Liver (tissue), 8 donors: ENCODE measurements at regions not wholly inside any gene's neighbourhood (a gene's known extent, or its start where the extent isn't known, plus 50 kb on each side); places are given as distances from the start of the nearest gene placed in this dataset.

Source experiments
- DNase-seq: peaks from one replicate; pipeline ENCODE4 v3.0.0-alpha.2; 2017; ENCODE audit warnings: low spot score
- H3K27ac ChIP-seq, 2 donors: one replicate each; pipeline ENCODE4 v1.7.0; 2013; ENCODE audit warnings: inconsistent platforms in 2 of 2, low read length in 2 of 2, control low read depth in 1 of 2, low read depth in 1 of 2, mild to moderate bottlenecking in 1 of 2
- H3K27me3 ChIP-seq, 4 donors: one replicate each; pipeline versions ENCODE4 v1.6.1 to v1.7.0; 2013; ENCODE audit warnings: low read length in 3 of 4, inconsistent platforms in 1 of 4, mild to moderate bottlenecking in 1 of 4, moderate library complexity in 1 of 4; ENCODE audit not compliant: control insufficient read depth in 4 of 4, insufficient read depth in 4 of 4
- H3K36me3 ChIP-seq, 4 donors: one replicate each; pipeline versions ENCODE4 v1.6.1 to v1.7.0; 2013; ENCODE audit warnings: low read length in 3 of 4, mild to moderate bottlenecking in 3 of 4, low read depth in 1 of 4, moderate library complexity in 1 of 4; ENCODE audit not compliant: control insufficient read depth in 4 of 4, insufficient read depth in 3 of 4
- H3K4me1 ChIP-seq, 4 donors: one replicate each; pipeline versions ENCODE4 v1.6.1 to v1.7.0; 2013; ENCODE audit warnings: low read length in 3 of 4, mild to moderate bottlenecking in 3 of 4, moderate library complexity in 1 of 4; ENCODE audit not compliant: control insufficient read depth in 4 of 4, insufficient read depth in 4 of 4
- H3K4me3 ChIP-seq, 3 donors: one replicate each; pipeline versions ENCODE4 v1.6.1 to v1.7.0; 2013; ENCODE audit warnings: low read length in 3 of 3, control low read depth in 1 of 3, low read depth in 1 of 3, mild to moderate bottlenecking in 1 of 3
- H3K9ac ChIP-seq, 2 donors: one replicate each; pipeline ENCODE4 v1.7.0; 2013; ENCODE audit warnings: low read length in 2 of 2, mild to moderate bottlenecking in 2 of 2, moderate library complexity in 2 of 2, control low read depth in 1 of 2, low read depth in 1 of 2
- H3K9me3 ChIP-seq, 4 donors: one replicate each; pipeline versions ENCODE4 v1.6.1 to v1.7.0; 2013; ENCODE audit warnings: low read length in 3 of 4; ENCODE audit not compliant: control insufficient read depth in 4 of 4
- FOXA1 ChIP-seq: IDR thresholded peaks from 2 replicates; pipeline ENCODE4 v1.6.1; 2016; ENCODE audit warnings: antibody characterized with exemption
- HNF4A ChIP-seq, 2 donors: conservative IDR thresholded peaks; 2 replicates each; pipeline ENCODE4 v1.6.1; 2016; ENCODE audit warnings: antibody characterized with exemption in 2 of 2, mild to moderate bottlenecking in 2 of 2
- HNF4G ChIP-seq: IDR thresholded peaks from 2 replicates; pipeline ENCODE4 v1.6.1; 2016; ENCODE audit warnings: antibody characterized with exemption
- JUND ChIP-seq, 2 donors: IDR thresholded peaks; 2 replicates each; pipeline ENCODE4 v1.6.1; 2016; ENCODE audit warnings: antibody characterized with exemption in 2 of 2
- MAX ChIP-seq: IDR thresholded peaks from 2 replicates; pipeline ENCODE4 v1.6.1; 2016; ENCODE audit warnings: antibody characterized with exemption
- NR2F2 ChIP-seq: IDR thresholded peaks from 2 replicates; pipeline ENCODE4 v1.6.1; 2016; ENCODE audit warnings: antibody characterized with exemption
- RAD21 ChIP-seq, 2 donors: IDR thresholded peaks; 2 replicates each; pipeline ENCODE4 v1.6.1; 2016; ENCODE audit warnings: antibody characterized with exemption in 2 of 2, mild to moderate bottlenecking in 2 of 2
- RXRA ChIP-seq, 2 donors: IDR thresholded peaks; 2 replicates each; pipeline ENCODE4 v1.6.1; 2017 to 2018; ENCODE audit warnings: antibody characterized with exemption in 2 of 2, mild to moderate bottlenecking in 1 of 2
- YY1 ChIP-seq: IDR thresholded peaks from 2 replicates; pipeline ENCODE4 v1.6.1; 2016; ENCODE audit warnings: antibody characterized with exemption, mild to moderate bottlenecking
- WGBS: extraction: QIAGEN DNeasy Blood & Tissue Kit; methylation state at CpG from one replicate; pipeline ENCODE4 v1.1.7; 2013; 5-methylcytosine and 5-hydroxymethylcytosine counted together
- TF ChIP-seq, protein P1 (sequence below): IDR thresholded peaks from 2 replicates; pipeline ENCODE4 v1.6.1; 2016; ENCODE audit warnings: antibody characterized with exemption, mild to moderate bottlenecking
- TF ChIP-seq, protein P2 (sequence below): fragments of 150-350 bp; IDR thresholded peaks from 2 replicates; pipeline ENCODE4 v1.5.1; 2017; ENCODE audit warnings: improper control_type of control experiment, low read depth, low read length; ENCODE audit not compliant: missing input control
- donor health status: healthy.
- donor health status: healthy.
- donor health status: healthy.
- donor health status: healthy.
- donor health status: healthy.

DNA sequence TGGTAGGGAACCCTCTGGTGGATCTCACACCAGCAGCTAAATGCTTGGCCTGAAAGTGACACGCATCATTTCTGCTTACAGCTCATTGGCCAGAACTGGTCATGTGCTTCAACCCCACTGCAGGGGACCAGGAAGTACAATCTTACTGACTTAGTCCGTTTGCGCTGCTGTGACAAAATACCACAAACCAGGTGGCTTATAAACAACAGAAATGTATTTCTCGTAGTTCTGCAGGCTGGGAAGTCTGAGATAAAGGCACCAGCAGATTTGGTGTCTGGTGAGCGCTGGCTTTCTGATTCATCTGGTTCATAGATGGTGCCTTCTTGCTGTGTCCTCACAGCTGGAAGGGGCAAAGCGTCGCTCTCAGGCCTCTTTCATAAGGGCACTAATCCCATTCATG, 77.4 kb upstream of the SELENOK start (continued):
- TF ChIP-seq, protein P1, sequence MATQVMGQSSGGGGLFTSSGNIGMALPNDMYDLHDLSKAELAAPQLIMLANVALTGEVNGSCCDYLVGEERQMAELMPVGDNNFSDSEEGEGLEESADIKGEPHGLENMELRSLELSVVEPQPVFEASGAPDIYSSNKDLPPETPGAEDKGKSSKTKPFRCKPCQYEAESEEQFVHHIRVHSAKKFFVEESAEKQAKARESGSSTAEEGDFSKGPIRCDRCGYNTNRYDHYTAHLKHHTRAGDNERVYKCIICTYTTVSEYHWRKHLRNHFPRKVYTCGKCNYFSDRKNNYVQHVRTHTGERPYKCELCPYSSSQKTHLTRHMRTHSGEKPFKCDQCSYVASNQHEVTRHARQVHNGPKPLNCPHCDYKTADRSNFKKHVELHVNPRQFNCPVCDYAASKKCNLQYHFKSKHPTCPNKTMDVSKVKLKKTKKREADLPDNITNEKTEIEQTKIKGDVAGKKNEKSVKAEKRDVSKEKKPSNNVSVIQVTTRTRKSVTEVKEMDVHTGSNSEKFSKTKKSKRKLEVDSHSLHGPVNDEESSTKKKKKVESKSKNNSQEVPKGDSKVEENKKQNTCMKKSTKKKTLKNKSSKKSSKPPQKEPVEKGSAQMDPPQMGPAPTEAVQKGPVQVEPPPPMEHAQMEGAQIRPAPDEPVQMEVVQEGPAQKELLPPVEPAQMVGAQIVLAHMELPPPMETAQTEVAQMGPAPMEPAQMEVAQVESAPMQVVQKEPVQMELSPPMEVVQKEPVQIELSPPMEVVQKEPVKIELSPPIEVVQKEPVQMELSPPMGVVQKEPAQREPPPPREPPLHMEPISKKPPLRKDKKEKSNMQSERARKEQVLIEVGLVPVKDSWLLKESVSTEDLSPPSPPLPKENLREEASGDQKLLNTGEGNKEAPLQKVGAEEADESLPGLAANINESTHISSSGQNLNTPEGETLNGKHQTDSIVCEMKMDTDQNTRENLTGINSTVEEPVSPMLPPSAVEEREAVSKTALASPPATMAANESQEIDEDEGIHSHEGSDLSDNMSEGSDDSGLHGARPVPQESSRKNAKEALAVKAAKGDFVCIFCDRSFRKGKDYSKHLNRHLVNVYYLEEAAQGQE: no peak
- TF ChIP-seq JUND (IDR thresholded peaks at IDR 0.05): no peak
- no peak for TF ChIP-seq RAD21 (IDR thresholded peaks at IDR 0.05)
- no peak for TF ChIP-seq MAX
- TF ChIP-seq, protein P2, sequence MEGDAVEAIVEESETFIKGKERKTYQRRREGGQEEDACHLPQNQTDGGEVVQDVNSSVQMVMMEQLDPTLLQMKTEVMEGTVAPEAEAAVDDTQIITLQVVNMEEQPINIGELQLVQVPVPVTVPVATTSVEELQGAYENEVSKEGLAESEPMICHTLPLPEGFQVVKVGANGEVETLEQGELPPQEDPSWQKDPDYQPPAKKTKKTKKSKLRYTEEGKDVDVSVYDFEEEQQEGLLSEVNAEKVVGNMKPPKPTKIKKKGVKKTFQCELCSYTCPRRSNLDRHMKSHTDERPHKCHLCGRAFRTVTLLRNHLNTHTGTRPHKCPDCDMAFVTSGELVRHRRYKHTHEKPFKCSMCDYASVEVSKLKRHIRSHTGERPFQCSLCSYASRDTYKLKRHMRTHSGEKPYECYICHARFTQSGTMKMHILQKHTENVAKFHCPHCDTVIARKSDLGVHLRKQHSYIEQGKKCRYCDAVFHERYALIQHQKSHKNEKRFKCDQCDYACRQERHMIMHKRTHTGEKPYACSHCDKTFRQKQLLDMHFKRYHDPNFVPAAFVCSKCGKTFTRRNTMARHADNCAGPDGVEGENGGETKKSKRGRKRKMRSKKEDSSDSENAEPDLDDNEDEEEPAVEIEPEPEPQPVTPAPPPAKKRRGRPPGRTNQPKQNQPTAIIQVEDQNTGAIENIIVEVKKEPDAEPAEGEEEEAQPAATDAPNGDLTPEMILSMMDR: no peak
- TF ChIP-seq NR2F2: no peak
- TF ChIP-seq HNF4A (conservative IDR thresholded peaks at IDR 0.05): no peak
- TF ChIP-seq RXRA (IDR thresholded peaks at IDR 0.05): no peak
- no peak for TF ChIP-seq HNF4G

- H3K4me1 ChIP-seq: no peaks in the 10 kb centered on the region
- peaks cover 2 to 5% (median 5%) of the 10 kb centered on the region in 4 donors for H3K9me3 ChIP-seq
- DNase-seq: no peak
- H3K27me3 ChIP-seq: no peaks in the 10 kb centered on the region
- TF ChIP-seq YY1: no peak
- TF ChIP-seq HNF4A (conservative IDR thresholded peaks at IDR 0.05): no peak
- TF ChIP-seq JUND (IDR thresholded peaks at IDR 0.05): no peak
- no peak overlapping the region for H3K27ac ChIP-seq
- H3K4me3 ChIP-seq: no peak overlapping the region
- H3K9ac ChIP-seq: no peak overlapping the region
- no peaks in the 10 kb centered on the region for H3K36me3 ChIP-seq
- WGBS: 82% methylated on average over 1 of the region's 1 CpG
Measured at GRCh38 chr3:53965291-53965690, 73.6 kb upstream of the SELENOK start.

DNA sequence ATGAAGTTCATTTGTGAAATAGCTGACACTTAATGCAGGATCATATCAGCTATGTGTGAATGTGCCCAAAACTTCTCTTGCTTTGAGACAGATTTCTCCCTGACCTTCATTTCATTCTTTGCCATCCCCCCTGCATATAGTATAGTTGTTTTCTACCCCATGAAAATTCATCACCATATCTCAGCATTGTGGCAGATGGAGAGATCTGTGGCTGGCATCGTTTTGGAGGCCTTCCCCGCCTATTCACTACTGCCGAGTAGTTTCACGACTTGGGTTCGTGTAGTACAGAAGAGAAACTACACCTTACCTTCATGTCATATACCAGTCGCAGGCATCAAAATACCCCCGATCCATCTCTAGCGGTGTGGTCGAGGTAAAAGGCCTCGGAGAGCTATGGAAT, 66.2 kb upstream of the SELENOK start:
- WGBS: 96% methylated on average over 10 of the region's 10 CpGs
- no peak for TF ChIP-seq FOXA1
- TF ChIP-seq, protein P1: no peak
- no peaks in the 10 kb centered on the region for H3K27me3 ChIP-seq
- H3K4me1 ChIP-seq: no peaks in the 10 kb centered on the region
- no peaks in the 10 kb centered on the region for H3K36me3 ChIP-seq
- no peaks in the 10 kb centered on the region for H3K9me3 ChIP-seq
- no peak overlapping the region for H3K4me3 ChIP-seq
- DNase-seq: no peak
- no peak overlapping the region for H3K27ac ChIP-seq
- H3K9ac ChIP-seq: no peak overlapping the region
